ENCODE measurements at regions not wholly inside any gene's neighbourhood (a gene's known extent, or its start where the extent isn't known, plus 50 kb on each side); places are given as distances from the start of the nearest gene placed in this dataset.

DNA sequence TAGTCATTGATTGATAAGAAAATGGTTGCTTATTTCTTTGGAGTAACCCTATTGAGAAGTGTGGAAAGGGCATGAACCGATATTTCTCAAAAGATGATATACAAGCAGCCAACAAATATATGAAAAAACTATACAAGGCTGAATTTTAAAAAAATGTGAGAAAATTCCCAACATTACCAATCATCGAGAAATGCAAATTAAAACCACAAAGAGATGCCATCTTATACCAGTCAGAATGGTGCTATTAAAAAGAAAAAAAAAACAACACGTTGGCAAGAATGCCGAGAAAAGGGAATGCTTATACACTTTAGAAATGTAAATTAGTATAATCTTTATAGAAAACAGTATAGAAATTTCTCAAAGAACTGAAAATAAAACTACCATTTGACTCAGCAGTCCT lies 77.7 kb upstream of the ROBO1 start:
- H3K27me3 ChIP-seq = no peaks in the 10 kb centered on the region
- no peak for DNase-seq
- no peaks in the 10 kb centered on the region for H3K9me3 ChIP-seq (replicated peaks in 1 of 3)
- TF ChIP-seq, protein P1, sequence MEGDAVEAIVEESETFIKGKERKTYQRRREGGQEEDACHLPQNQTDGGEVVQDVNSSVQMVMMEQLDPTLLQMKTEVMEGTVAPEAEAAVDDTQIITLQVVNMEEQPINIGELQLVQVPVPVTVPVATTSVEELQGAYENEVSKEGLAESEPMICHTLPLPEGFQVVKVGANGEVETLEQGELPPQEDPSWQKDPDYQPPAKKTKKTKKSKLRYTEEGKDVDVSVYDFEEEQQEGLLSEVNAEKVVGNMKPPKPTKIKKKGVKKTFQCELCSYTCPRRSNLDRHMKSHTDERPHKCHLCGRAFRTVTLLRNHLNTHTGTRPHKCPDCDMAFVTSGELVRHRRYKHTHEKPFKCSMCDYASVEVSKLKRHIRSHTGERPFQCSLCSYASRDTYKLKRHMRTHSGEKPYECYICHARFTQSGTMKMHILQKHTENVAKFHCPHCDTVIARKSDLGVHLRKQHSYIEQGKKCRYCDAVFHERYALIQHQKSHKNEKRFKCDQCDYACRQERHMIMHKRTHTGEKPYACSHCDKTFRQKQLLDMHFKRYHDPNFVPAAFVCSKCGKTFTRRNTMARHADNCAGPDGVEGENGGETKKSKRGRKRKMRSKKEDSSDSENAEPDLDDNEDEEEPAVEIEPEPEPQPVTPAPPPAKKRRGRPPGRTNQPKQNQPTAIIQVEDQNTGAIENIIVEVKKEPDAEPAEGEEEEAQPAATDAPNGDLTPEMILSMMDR (IDR thresholded peaks at IDR 0.05) = no peak
- no peak for TF ChIP-seq POLR2A (IDR thresholded peaks at IDR 0.05)
- H3K36me3 ChIP-seq (replicated peaks in 1 of 2) = no peaks in the 10 kb centered on the region
- intact Hi-C loops (cut with DNase I) = no loop called here
- H3K4me1 ChIP-seq (replicated peaks in 1 of 2) = no peaks in the 10 kb centered on the region
- no peak overlapping the region for H3K27ac ChIP-seq
- WGBS, 4 donors = 87 to 94% (median 88%) methylated on average over 4 of the region's 4 CpGs
- no peak overlapping the region for H3K4me3 ChIP-seq

DNA sequence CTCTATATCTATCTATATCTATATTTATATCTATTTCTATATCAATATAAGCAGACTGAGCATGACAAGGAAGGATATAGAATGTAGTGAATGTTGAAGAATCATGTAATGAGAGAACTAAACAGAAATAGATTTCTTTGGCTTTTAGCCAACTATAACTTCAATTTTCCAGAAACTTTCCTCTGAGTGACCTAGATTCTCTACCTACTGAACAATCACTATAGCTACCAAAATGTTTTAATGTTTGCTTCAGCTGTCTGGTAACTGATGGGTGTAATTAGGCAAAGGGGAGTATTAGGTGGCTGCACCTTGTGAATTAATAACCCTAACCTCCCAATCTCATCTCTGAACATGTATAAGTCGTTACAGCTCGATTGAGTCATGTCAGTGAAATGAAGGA lies 76.4 kb upstream of the ROBO1 start:
- H3K9me3 ChIP-seq (replicated peaks in 1 of 3) = no peaks in the 10 kb centered on the region
- TF ChIP-seq, protein P1 (IDR thresholded peaks at IDR 0.05) = no peak
- no peak for TF ChIP-seq POLR2A (IDR thresholded peaks at IDR 0.05)
- no peak overlapping the region for H3K4me3 ChIP-seq
- H3K27ac ChIP-seq = no peak overlapping the region
- 69 to 84% (median 81%) methylated on average over 2 of the region's 2 CpGs for WGBS, 4 donors
- no peaks in the 10 kb centered on the region for H3K4me1 ChIP-seq (replicated peaks in 1 of 2)
- intact Hi-C loops (cut with DNase I) = no loop called here
- no peaks in the 10 kb centered on the region for H3K36me3 ChIP-seq (replicated peaks in 1 of 2)
- no peak for DNase-seq
- H3K27me3 ChIP-seq = no peaks in the 10 kb centered on the region

DNA sequence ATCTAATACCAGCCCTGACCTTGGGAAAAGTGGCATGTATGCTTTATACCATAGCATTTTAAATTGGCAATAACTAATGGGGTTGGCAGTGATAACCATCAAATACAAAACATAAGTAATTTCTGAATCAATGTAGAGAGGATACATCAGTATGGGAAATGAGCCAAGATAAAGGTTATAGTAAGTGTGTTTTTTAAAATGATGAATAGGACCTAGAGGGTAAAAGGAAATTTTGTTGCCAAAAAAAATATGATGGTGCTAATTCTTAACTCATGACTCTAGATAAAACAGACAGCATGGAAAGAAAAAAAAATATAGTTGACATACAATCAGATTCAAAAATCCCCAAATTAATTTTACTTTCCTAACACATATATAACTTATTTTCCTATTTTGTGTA lies 75.4 kb upstream of the ROBO1 start:
- intact Hi-C loops (cut with DNase I) = no loop called here
- no peak overlapping the region for H3K4me3 ChIP-seq
- TF ChIP-seq, protein P1 (IDR thresholded peaks at IDR 0.05) = no peak
- no peak for TF ChIP-seq POLR2A (IDR thresholded peaks at IDR 0.05)
- no peaks in the 10 kb centered on the region for H3K27me3 ChIP-seq
- H3K27ac ChIP-seq = no peak overlapping the region
- H3K4me1 ChIP-seq (replicated peaks in 1 of 2) = no peaks in the 10 kb centered on the region
- no peak for DNase-seq
- no peaks in the 10 kb centered on the region for H3K9me3 ChIP-seq (replicated peaks in 1 of 3)
- no peaks in the 10 kb centered on the region for H3K36me3 ChIP-seq (replicated peaks in 1 of 2)

DNA sequence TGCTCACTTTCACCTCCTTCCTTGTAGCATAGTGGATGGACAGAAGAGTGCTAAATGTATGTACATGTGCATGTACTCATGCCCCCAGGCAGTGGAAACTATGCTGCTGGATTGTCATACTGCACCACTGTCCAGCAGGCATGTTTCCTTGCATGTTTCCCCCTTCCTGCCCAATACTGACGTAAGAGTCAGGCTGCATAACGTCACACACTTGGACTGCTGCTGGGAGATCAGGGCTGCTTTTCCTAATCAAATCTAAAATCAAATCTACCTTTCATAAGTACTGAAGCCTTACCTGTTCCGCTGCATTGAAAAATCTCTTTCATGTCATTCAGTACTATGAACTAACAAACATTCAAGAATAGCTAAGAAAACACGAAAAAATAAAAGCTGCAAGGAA lies 67.9 kb upstream of the ROBO1 start:
- TF ChIP-seq, protein P1 (IDR thresholded peaks at IDR 0.05) = no peak
- TF ChIP-seq POLR2A (IDR thresholded peaks at IDR 0.05) = no peak
- Histone ChIP-seq H3K9me3 (replicated peaks in 1 of 3) (no peaks in the 10 kb centered on the region), H3K27ac (no peak overlapping the region), H3K4me1 (replicated peaks in 1 of 2) (no peaks in the 10 kb centered on the region), H3K36me3 (replicated peaks in 1 of 2) (no peaks in the 10 kb centered on the region), H3K4me3 (no peak overlapping the region), H3K27me3 (no peaks in the 10 kb centered on the region)
- DNase-seq = no peak
- intact Hi-C loops (cut with DNase I) = no loop called here
- 73 to 82% (median 78%) methylated on average over 4 of the region's 4 CpGs for WGBS, 4 donors
